SK-N-SH (cell line): ENCODE measurements at regions not wholly inside any gene's neighbourhood (a gene's known extent, or its start where the extent isn't known, plus 50 kb on each side); places are given as distances from the start of the nearest gene placed in this dataset.

ENCODE experiments used
- EP300 ChIP-seq, 2 experiments: IDR thresholded peaks; 2 replicates each; pipeline versions ENCODE4 v1.4.0 to v1.6.1; 2012; ENCODE audit warnings: borderline replicate concordance in 1 of 2, low read depth in 1 of 2, low read length in 1 of 2
- EZH2phosphoT487 ChIP-seq: fragments of 200-600 bp; sonication (generic); IDR thresholded peaks from 2 replicates; pipeline ENCODE4 v1.6.1; 2017; ENCODE audit warnings: low read depth, mixed run types, mild to moderate bottlenecking, antibody characterized with exemption, moderate library complexity, borderline replicate concordance
- FOXJ3 ChIP-seq: sonication (generic); formaldehyde crosslinking; IDR thresholded peaks from 2 replicates; pipeline ENCODE4 v1.5.1; 2020; ENCODE audit warnings: mild to moderate bottlenecking, missing genetic modification reagents
- POLR2AphosphoS5 ChIP-seq: IDR thresholded peaks from 2 replicates; pipeline ENCODE4 v1.6.1; 2012; ENCODE audit warnings: low read depth, low read length
- RAD21 ChIP-seq: IDR thresholded peaks from 2 replicates; pipeline ENCODE4 v1.6.1; 2012; ENCODE audit warnings: mild to moderate bottlenecking, low read length
- SMC3 ChIP-seq: IDR thresholded peaks from 2 replicates; pipeline ENCODE4 v1.6.1; 2012; ENCODE audit warnings: low read depth, low read length, improper control_type of control experiment
- ZBTB33 ChIP-seq: IDR thresholded peaks from 2 replicates; pipeline ENCODE4 v1.4.0; 2012; ENCODE audit warnings: low read depth, borderline replicate concordance
- TF ChIP-seq, protein P1 (sequence below): fragments of 200-600 bp; sonication (generic); IDR thresholded peaks from 2 replicates; pipeline ENCODE4 v1.6.1; 2017; ENCODE audit warnings: antibody characterized with exemption, mild to moderate bottlenecking, moderate library complexity
- TF ChIP-seq, protein P2 (sequence below): IDR thresholded peaks from 2 replicates; pipeline ENCODE4 v1.4.0; 2012; ENCODE audit warnings: low read depth

DNA sequence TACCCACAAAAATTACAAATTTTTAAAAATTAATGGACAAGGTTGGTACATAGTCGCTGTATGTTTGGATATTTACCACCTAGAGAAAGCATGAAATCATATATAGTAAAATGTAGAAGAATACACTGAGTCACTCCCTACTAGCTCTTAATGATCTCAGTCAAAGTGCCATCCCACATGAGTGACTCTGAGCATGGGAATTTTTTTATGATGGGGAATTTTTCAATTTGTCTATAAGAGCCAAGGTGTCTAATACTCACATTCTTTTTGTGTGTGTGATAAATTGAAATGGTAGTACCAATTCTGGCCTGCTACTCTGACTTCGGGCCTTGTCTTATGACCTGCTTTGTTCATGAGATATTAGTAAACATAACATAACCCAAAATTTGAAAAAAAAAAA is 483.2 kb downstream of the CDH10 start:
- TF ChIP-seq POLR2AphosphoS5 (no peak), EP300 (IDR thresholded peaks at IDR 0.05; ENCODE audit: borderline replicate concordance in 1 of 2, low read depth in 1 of 2, low read length in 1 of 2) (no peak), FOXJ3 (no peak), ZBTB33 (no peak), RAD21 (no peak), EZH2phosphoT487 (no peak), SMC3 (no peak)
- TF ChIP-seq, protein P1, sequence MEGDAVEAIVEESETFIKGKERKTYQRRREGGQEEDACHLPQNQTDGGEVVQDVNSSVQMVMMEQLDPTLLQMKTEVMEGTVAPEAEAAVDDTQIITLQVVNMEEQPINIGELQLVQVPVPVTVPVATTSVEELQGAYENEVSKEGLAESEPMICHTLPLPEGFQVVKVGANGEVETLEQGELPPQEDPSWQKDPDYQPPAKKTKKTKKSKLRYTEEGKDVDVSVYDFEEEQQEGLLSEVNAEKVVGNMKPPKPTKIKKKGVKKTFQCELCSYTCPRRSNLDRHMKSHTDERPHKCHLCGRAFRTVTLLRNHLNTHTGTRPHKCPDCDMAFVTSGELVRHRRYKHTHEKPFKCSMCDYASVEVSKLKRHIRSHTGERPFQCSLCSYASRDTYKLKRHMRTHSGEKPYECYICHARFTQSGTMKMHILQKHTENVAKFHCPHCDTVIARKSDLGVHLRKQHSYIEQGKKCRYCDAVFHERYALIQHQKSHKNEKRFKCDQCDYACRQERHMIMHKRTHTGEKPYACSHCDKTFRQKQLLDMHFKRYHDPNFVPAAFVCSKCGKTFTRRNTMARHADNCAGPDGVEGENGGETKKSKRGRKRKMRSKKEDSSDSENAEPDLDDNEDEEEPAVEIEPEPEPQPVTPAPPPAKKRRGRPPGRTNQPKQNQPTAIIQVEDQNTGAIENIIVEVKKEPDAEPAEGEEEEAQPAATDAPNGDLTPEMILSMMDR: no peak
- TF ChIP-seq, protein P2, sequence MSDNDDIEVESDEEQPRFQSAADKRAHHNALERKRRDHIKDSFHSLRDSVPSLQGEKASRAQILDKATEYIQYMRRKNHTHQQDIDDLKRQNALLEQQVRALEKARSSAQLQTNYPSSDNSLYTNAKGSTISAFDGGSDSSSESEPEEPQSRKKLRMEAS: no peak
